ENCODE measurements at regions not wholly inside any gene's neighbourhood (a gene's known extent, or its start where the extent isn't known, plus 50 kb on each side); places are given as distances from the start of the nearest gene placed in this dataset.

DNA sequence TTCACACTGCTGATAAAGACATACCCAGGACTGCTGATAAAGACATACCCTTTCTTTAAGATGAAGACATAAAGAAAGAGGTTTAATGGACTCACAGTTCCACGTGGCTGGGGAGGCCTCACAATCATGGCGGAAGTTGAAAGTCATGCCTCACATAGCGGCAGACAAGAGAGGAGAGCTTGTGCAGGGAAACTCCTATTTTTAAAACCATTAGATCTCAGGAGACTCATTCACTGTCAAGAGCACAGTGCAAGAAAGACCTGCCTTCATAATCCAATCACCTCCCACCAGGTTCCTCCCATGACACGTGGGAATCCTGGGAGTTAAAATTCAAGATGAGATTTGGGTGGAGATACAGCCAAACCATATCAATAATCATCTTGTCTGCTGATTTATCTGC lies 278.1 kb downstream of the SLC6A15 start:
- no peak for DNase-seq
- in situ Hi-C loops (cut with HindIII; ENCODE audit: low pct_ligation_motif_present, low pct_unique_long_range_greater_than_20kb, low sequenced_read_pairs) = no loop called here

DNA sequence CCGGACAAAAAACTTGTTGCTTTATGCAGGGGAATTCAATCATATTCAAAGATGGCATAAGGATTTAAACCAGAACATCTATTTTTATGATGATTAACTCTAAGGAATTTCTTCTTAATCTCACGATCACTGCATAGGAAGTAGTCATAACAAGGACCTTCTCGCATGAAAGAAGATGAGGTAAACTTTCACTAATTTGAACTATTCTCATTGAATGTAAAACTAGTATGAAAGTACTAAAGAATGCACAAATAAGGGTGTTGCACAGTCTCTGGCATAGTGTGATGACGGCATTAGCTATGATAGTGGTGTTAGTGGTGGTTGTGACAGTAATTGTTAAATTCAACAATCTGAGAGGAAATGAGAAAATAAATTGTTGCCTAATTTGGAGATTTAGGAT lies 280.0 kb downstream of the SLC6A15 start:
- in situ Hi-C loops (cut with HindIII; ENCODE audit: low pct_ligation_motif_present, low pct_unique_long_range_greater_than_20kb, low sequenced_read_pairs) = no loop called here
- peak; percentile 37 for DNase-seq

DNA sequence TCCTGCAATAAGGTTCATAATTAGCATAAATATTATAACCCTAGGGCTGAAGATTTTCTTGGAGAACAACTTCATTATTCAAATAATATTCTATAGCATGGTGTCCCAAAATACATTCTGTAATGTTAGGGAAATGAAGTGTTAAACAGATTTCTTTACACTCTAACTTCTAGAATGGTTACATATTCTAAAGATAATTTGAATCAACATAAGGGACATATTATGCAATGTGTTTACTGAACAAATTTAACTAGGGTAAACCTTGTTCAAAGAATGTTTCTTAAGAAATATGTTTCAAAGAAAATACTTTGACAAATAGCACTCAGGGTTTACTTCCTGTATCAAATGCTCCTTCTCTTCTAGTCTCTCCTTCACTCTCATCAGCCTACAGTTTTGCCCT lies 281.6 kb downstream of the SLC6A15 start:
- in situ Hi-C loops (cut with HindIII; ENCODE audit: low pct_ligation_motif_present, low pct_unique_long_range_greater_than_20kb, low sequenced_read_pairs) = no loop called here
- DNase-seq = no peak

DNA sequence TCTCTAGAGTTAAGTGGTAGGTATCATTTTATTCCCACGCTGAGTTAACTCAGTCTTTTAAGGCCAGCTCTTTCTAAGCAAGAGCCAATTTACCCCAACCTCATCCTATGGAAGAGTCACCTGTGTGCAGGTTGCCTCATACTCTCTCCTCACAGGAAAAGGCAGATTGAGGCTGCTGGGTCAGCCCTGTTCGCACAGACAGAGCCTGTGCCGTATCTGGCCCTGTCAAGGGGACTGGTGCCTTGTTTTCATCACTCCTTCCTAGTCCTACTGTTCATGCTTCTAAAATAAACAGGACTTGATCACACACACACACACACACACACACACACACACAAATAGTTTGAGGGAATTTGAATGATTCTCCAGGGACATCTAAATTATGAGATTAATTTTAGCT lies 285.0 kb downstream of the SLC6A15 start:
- no peak for DNase-seq
- in situ Hi-C loops (cut with HindIII; ENCODE audit: low pct_ligation_motif_present, low pct_unique_long_range_greater_than_20kb, low sequenced_read_pairs) = no loop called here

DNA sequence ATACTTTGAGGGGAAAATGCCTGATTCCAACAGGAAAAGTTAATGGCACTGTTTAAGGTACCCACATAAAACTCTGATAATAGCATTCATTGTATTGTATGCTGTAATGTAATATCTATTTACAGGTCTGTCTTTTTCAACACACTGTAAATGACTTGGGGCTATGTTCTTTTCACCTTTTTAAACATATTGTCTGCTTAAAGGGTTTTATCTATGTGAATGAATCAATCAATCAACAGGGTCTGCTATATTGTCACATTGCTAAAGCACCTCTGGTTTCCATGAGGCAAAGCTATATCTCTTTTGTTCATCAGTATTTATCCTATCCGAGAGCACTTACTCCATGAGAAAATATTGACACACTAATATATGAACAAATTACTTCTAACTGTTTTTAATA lies 288.0 kb downstream of the SLC6A15 start:
- in situ Hi-C loops (cut with HindIII; ENCODE audit: low pct_ligation_motif_present, low pct_unique_long_range_greater_than_20kb, low sequenced_read_pairs) = no loop called here

DNA sequence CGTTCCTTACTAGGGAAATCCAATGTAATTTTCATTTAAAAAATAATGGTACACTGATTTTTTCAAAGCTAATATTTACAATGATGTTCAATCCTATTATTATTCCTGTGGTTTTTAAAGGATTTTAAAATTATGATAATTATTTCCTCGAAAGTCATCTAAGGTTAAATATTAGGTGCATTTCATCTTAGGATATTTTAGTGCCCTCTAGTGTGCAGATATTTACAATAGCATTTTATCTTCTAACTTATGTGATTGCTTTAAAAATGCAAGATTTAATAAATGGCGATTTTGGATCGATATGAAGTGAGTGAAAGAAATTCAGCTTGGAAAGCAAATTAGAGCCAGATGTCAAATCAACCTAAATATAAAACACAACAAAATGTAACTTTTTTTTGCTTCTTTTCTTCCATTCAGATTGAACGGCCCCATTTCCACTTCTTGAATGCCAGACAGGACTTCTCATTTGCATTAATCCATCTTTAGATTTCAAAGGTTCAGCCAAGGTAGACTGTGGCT lies 293.5 kb downstream of the SLC6A15 start:
- DNase-seq = peak; percentile 33
- in situ Hi-C loops (cut with HindIII; ENCODE audit: low pct_ligation_motif_present, low pct_unique_long_range_greater_than_20kb, low sequenced_read_pairs) = no loop called here

More for the DNA sequence above, 288.0 kb downstream of the SLC6A15 start:
- no peak for DNase-seq

DNA sequence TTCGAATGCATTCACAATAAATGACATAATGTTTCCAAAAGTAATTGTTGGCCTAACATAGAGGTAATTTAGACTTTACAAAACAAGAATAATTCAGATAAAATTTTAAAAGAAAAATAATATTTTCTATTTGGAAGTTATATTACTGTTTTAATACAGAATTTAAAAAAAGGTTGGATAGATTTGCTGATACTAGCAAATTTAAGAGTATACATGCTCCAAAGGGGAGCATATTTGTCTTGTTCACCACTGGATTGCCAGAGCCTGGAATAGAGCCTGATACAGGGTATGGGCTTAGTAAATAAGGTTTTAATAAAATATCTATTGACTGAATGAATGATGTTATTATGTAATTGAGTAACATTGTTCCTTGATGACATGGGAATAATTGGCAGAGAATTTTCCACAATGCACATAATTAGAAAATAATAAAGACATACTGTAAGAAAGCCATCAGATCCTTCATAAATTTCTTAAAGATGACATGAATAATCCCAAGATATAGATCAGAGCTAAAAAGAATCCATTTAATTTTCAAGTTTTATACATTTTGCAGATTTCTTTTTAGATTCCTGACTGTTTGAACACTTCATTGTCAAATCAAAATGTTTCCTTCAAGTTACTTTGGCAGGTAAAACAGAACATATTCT lies 305.3 kb downstream of the SLC6A15 start:
- DNase-seq = no peak
- in situ Hi-C loops (cut with HindIII; ENCODE audit: low pct_ligation_motif_present, low pct_unique_long_range_greater_than_20kb, low sequenced_read_pairs) = no loop called here

DNA sequence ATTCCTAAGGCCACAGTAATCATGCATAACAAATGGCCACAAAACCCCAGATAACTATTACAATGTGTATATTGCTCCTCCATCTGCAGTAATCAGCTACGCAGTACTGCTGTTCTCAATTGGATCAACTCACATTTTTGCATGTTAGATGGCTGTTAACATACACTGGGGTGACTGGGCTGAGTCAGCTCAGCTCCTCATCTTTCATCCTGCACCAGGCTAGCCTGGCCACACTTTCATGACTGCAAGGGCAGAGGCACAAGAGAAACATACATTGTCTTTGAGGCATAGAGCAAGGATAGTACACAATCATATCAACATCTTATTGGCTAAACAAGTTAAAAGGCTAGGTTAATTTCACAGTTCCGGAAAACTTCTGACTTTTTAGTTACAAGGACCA lies 306.6 kb downstream of the SLC6A15 start:
- no peak for DNase-seq
- in situ Hi-C loops (cut with HindIII; ENCODE audit: low pct_ligation_motif_present, low pct_unique_long_range_greater_than_20kb, low sequenced_read_pairs) = no loop called here

DNA sequence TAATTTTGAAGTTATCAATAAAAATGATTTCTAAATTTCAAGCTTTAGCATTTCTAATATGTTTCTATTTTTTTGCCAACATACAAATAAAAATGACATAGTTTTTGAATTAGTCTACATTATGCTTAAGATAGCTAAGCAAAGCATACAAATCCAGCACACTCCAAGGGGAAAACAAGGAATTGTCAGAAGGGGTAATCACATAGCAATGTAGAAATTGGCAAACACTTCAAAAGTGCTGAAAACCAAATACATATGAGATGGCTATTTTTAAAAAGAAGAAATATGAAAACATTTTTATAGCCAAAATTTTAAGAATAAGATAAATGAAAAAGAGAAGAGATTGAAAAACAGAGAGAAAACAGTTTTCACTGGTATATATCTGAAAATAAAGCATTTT lies 308.0 kb downstream of the SLC6A15 start:
- in situ Hi-C loops (cut with HindIII; ENCODE audit: low pct_ligation_motif_present, low pct_unique_long_range_greater_than_20kb, low sequenced_read_pairs) = no loop called here

DNA sequence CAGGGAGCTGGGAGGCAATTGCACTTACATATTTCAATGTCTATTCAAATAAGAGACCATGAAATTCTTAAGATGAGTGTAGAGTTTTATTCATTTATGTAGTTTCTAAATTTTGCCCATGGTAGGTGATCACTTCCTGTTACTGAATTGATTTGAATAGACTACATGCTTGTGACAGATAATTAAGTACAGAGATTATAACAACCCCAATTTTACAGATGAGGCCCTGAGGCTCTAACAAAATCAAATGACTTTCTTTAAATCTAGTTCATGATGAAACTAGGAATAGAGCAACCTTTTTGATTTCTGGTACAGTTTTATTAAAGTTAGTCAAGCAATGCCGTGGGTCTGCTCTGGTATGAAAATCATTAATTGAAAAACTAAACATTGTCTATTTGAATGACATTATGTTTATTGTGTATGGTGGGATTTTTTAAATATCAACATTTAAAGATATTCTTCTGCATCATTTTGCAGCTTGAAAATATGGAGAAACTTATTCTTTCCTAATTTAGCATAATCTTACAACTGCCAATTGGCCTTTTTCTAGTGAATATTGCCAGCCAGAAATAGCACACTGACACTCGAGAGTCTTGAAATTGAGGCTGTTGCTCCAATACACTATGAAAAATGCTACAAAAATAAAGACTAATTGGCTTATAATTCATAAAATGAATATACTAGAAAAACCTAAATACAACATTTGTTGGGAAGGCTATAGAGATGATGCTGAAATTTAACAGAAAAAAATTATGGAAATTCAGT lies 308.9 kb downstream of the SLC6A15 start:
- in situ Hi-C loops (cut with HindIII; ENCODE audit: low pct_ligation_motif_present, low pct_unique_long_range_greater_than_20kb, low sequenced_read_pairs) = no loop called here
- no peak for DNase-seq

More for the DNA sequence above, 308.0 kb downstream of the SLC6A15 start:
- DNase-seq = no peak

DNA sequence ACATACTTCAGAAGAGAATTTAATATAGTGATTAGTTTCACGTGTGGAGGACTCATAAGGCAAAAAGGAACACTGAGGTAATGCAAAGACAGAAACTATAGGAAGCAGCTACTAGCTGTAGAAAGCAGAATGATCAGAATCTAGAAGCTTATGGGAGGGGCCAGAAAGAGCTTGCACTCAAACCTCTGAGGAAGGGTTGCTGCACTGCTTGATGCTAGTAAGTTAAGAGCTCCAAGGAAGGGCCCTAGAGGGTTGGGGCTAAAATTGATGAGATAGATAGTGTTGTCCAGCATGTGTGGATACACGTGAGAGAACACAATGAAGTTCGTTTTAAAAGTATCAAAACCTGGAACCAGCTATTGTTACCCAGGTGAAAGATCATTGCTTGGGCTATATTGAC lies 311.1 kb downstream of the SLC6A15 start:
- no peak for DNase-seq
- in situ Hi-C loops (cut with HindIII; ENCODE audit: low pct_ligation_motif_present, low pct_unique_long_range_greater_than_20kb, low sequenced_read_pairs) = no loop called here

DNA sequence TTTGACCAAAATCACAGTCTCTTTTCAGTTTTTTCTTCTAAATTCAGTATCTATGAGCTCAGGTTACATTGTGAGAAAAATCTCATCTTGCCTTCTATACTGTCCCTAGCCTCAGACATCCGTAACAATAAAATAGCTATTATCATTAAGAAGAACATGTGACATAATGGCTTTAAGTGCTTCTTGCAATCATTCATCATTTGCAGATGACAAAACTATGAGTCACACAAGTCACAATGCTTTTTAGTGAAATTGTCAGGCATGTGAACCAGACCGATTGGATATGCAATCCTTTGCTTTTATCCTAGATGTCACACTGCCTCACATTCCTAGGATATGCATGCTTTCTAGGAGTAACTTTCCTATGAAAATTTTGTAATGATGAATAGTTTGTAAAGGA lies 313.1 kb downstream of the SLC6A15 start:
- peak; percentile 83 for DNase-seq
- in situ Hi-C loops (cut with HindIII; ENCODE audit: low pct_ligation_motif_present, low pct_unique_long_range_greater_than_20kb, low sequenced_read_pairs) = no loop called here

DNA sequence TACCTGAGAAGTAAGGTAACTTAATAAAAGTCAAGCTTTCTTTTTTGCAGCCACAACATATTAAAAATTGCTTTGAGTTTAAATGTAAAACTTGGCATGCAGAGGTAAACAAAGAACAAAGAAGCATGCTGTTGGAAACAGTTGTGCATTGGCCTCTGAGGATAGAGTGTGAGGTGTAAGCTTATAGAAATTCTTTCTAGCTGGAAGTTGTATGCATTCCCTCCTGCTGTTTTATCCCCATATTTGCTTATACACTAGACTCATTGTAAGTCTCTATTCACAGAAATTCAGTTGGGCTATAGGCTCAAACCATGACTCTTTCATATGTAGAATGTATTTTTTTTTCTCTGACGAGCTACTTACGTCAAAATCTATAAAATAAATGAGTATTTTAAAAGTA lies 316.3 kb downstream of the SLC6A15 start:
- in situ Hi-C loops (cut with HindIII; ENCODE audit: low pct_ligation_motif_present, low pct_unique_long_range_greater_than_20kb, low sequenced_read_pairs) = no loop called here
- DNase-seq = no peak

DNA sequence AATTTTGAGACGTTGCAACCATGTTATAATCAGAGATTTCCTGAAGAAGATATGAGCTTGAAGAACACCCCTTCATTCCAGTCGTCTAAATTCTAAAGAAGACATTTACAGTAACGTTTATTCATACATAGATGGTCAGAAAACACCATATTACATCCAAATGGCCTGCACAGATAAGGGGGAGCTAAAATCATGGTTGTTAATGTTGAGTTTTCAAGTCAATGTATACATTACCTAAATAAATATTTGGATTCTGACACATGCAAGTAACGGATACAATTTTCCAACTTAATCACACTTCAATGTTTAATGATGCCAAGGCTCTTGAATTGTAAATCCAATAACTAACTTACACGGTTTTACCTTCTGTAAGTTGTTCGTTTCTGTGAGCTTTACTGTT lies 318.4 kb downstream of the SLC6A15 start:
- in situ Hi-C loops (cut with HindIII; ENCODE audit: low pct_ligation_motif_present, low pct_unique_long_range_greater_than_20kb, low sequenced_read_pairs) = no loop called here
- no peak for DNase-seq

DNA sequence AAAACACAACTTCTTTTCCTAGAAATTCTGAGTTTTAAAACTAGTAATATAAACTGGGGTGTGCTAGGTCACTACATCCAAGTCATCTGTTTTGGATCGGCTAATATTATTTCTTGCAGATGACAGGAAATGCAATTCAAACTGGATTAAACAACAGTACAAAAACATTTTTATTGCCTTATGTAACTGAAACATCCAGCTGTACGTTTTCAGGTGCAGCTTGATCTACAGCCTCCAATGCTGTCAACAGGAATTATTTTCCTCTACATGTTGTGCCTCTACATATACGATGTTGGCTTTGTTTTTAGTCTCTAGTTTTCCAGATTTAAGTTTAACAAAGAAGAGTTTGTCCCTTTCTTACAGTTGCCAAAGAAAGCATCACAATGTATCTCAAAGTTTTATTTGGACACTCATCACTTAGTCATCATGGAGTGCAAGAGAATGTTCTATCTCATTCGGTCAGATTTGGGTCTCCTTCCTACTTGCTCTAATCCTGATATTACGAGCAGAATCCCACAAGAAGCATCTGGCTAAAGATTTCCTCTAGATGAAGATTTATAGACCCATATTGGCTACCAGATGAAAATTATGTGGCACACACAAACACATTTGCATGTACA lies 326.7 kb downstream of the SLC6A15 start:
- DNase-seq = no peak
- in situ Hi-C loops (cut with HindIII; ENCODE audit: low pct_ligation_motif_present, low pct_unique_long_range_greater_than_20kb, low sequenced_read_pairs) = no loop called here

DNA sequence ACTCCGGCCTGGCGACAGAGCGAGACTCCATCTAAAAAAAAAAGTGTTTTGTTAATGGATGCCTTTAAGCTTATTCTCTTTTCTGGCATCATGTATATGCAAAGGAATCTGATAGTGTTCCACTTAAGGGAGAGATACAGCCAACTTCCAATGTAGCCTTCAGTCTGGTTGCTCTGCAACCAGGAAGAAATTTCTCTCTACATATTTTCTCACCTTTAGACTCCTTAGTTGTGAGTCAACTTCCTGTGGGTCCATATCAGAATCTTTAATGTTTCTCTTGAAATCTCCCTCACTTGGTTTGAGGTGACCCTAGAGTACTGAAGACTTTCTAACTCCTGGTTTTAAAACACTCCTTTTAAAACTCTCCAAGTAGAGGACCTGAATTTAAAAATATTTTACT lies 340.4 kb downstream of the SLC6A15 start:
- in situ Hi-C loops (cut with HindIII; ENCODE audit: low pct_ligation_motif_present, low pct_unique_long_range_greater_than_20kb, low sequenced_read_pairs) = no loop called here
- DNase-seq = no peak

DNA sequence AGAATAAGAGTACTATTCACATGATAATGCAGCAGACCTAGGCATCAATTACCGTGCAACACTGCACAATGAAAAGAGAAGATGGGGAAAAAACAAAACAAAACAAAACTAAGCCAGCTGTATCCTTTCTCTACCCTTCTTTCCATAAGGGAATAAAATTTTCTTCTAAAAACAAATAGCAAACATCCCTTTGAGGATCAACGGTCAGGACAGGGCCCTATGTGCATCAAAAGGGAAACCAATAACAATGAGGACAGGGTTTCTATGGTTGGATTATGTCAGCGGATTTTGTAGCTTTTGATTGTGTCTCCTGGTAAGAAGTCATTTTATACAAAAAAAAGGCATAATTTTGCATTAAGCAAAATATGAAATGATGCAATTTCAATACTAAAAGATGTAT lies 350.3 kb downstream of the SLC6A15 start:
- in situ Hi-C loops (cut with HindIII; ENCODE audit: low pct_ligation_motif_present, low pct_unique_long_range_greater_than_20kb, low sequenced_read_pairs) = no loop called here
- no peak for DNase-seq

DNA sequence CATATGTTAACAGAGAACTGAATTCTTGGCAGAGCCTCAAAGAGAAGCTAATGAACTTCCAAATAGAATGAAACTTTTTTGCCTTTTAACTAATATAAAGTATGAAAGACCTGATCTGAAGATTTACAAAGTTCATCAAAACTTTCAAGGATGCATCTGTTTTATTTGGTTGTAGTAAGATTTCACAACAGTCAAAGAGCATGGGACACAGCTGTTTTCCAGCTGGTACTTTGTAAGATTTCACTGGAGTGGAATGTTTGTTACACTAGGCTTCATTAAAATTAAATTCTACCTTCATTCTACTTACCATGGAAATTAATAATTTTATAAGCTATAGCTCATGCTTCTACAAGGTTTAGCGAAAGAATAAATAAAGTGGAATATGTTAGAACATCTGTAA lies 351.2 kb downstream of the SLC6A15 start:
- in situ Hi-C loops (cut with HindIII; ENCODE audit: low pct_ligation_motif_present, low pct_unique_long_range_greater_than_20kb, low sequenced_read_pairs) = no loop called here
- no peak for DNase-seq

DNA sequence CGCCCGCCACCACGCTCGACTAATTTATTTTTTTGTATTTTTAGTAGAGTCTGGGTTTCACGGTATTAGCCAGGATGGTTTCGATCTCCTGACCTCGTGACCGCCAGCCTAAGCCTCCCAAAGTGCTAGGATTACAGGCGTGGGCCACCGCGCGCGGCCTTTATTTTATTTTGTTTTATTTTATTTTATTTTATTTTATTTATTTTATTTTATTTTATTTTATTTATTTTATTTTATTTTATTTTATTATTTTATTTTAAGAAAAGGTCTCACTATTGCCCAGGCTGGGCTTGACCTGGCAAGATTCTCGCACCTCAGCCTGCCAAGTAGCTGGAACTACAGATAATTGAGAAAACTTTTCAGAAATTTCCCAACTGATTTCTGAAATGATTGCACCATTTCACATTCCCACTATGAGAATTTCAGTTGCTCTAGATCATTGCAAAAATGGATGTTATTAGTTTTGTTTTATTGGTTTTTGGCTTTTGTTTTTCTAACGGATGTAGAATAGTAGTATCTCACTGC lies 358.3 kb downstream of the SLC6A15 start:
- in situ Hi-C loops (cut with HindIII; ENCODE audit: low pct_ligation_motif_present, low pct_unique_long_range_greater_than_20kb, low sequenced_read_pairs) = no loop called here
- DNase-seq = no peak
